GM19023 (cell line): ENCODE measurements at regions not wholly inside any gene's neighbourhood (a gene's known extent, or its start where the extent isn't known, plus 50 kb on each side); places are given as distances from the start of the nearest gene placed in this dataset.
A peak's percentile ranks its signal among the peaks of the same experiment; 100 is the strongest.

Experiments
- ATAC-seq: cut with Tn5 transposase; IDR thresholded peaks from one replicate; pipeline ENCODE4 v1.9.1; 2021; ENCODE audit warnings: mild to moderate bottlenecking, moderate library complexity; ENCODE audit not compliant: unreplicated experiment

DNA sequence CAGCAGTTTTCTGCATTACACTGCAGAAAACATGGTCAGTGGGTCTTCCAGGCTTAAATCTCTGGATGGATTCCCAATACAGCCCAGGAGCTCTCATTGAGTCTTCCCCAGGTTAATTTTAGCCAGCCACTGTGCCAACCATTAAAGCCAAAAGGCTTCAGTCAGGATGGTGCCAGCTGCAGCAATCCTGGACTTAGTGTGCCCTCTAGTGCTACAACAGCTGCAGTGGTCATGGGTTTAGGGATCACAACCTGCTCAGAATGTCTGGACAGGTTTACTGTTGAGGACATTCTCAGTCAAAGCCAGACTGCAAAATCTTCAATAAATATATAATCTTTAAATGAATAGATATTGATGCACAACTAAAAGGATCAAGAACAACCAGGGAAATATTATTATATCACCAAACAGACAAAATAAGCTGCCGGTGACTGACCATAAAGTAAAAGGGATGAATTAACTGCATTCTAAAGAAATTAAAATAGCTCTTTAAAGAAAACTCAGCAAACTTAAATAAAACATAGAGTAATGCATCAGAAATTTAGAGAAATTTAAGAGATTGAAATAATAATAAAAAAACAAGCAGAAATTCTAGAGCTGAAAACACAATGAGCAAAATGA lies 639.9 kb downstream of the SPOCK3 start:
- ATAC-seq: no peak

DNA sequence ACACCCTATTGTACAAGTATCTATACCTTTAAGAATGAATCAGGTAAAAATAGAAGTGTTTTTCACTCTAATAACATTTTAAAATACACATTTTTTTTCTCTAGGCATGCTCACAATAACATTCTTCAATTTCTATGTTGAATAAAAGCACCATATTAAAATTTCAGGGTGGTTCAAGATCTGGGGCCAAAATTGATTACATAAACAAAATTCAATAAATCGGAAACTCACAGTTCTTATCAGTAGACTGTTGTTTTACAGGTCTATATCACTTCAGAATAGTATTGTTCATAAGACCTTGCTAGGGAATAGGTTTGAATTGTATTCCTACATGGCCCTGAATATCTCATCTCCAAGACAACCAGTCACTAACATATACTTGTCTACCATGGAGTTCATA lies 634.0 kb downstream of the SPOCK3 start:
- no peak for ATAC-seq

DNA sequence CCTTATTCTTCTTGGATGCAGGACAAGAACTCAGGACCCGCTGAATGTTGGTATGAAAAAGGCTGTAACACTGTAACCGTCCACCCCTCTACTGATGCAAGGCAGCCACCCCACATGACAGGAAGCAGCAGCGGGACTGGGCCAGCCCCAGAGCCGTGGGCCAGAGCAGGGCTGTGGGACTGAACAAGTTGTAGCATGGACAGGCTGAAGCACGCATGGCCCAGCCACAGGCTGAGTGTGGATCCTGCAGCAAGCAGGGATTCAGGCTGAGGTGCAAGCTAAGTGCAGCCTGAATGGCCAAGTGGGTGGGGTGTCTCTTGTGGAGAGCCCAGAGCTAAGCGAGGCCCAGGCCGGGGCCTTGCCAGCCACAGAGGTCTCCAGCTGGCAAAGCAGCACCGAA lies 632.2 kb downstream of the SPOCK3 start:
- ATAC-seq: no peak

DNA sequence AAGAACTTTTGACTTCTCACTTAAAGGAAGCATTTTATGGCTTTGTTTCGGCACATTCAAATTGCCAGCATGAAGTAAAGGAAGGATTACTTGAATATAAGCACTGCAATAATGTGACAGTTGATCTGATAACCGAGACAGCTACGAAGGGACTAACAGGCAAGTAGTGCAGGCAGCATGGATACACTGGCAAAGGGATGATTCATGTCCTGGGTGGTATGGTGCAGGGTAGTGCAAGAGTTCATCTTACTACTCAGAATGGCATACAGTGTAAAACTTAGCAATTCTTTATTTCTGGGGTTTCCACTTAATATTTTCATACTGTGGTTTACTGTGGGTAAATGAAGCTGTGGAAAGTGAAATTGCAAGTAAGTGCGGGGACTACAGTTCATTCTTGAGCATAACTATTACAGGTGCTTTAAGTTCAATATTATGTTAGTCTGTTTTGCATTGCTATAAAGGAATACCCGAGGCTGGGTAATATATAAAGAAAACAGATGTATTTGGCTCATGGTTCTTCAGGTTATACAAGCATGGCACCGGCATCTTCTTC lies 611.8 kb downstream of the SPOCK3 start:
- no peak for ATAC-seq

DNA sequence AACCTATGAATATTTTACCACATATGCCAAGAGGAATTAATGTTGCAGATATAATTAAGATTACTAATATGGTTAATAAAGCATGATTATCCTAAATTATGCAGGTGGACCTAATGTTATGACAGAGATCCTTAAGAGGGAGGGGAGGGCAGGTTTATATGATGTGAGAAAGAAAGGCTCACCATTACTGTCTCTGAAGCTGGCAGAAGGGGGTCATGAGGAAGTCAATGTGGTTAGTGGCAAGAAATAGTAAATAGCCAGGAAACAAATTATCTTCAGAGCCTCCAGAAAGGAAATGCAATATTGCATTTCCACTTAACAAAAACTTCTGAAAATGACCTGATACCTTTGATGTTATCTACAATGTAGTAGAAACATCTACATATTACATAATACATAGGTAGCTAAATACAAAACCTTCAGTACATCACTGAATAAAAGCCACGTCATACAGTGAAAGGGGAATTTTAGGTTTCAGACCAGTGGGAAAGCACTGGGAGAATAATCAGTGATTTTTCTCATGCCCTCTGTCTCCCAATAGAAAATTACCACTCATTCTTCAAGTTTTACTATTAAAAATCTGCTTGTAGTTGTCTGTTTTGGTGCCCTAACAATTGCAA lies 609.2 kb downstream of the SPOCK3 start:
- ATAC-seq: no peak

GRCh38 chr4:166628454-166628853 lies 605.8 kb downstream of the SPOCK3 start:
- ATAC-seq: no peak

GRCh38 chr4:166635367-166635766 lies 598.9 kb downstream of the SPOCK3 start:
- no peak for ATAC-seq

DNA sequence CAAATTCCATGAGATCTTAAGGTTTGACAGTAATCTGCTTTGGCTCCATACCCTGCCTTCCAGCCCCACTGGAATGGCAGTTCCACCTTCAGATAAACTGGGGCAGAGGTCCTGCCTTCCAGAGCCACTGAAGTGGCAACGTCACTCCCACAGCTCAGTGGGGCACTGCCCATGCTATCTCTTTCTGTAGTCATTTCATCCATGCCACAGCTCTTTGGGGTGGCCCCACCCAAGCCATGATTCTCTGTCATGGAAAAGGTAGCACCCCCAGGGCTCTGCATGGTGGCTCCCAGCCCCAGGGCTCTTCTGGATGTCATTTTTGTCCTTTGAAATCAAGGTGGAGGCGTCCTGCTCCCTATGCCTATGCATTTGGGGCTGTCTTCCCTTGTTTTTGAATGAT lies 596.5 kb downstream of the SPOCK3 start:
- ATAC-seq: no peak

- ATAC-seq: no peak
Measured at GRCh38 chr4:166655231-166655630, 579.1 kb downstream of the SPOCK3 start.

GRCh38 chr4:166655705-166656104 lies 578.6 kb downstream of the SPOCK3 start:
- no peak for ATAC-seq

DNA sequence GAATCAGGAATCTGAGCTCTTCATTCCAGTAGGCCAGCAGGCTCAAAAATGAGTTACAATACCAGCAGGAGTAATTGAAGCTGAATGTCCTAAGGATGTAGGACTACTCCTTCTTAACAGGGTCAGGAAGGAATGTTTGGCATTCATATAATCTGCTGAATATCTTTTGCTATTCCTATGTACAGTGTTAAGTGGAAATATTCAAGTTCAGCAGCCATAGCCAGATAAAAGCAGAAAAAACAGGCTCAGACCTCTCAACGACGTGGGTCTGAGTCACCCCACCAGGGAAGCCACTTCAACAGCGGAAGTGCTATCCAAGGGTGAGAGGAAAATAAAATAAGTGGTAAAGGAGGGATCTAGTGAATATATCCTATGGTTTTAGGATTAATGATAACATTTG lies 577.0 kb downstream of the SPOCK3 start:
- ATAC-seq: no peak

DNA sequence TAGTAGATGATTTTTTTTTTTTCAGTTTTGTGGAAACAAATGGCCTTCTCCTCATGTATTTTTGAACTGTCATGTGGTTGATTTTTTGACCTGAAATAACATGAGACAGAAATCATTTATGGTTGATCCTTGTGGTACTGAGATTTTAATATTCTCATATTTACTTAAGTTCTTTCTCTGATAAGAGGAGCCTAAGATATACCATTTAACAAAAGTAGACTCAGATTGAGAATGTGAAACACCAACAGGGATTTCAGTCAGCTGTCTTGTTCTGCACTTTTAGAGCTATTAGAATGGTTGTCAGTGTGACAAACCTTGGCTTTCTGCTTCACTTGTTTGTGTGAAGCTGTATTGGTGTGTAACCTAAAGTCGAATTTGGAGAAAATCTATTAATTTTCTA lies 575.7 kb downstream of the SPOCK3 start:
- peak; percentile 18 for ATAC-seq

- peak; percentile 92 for ATAC-seq
Measured at GRCh38 chr4:166662266-166662843, 571.9 kb downstream of the SPOCK3 start.

GRCh38 chr4:166670341-166670740 lies 564.0 kb downstream of the SPOCK3 start:
- ATAC-seq: no peak

- ATAC-seq: no peak
Measured at GRCh38 chr4:166673911-166674310, 560.4 kb downstream of the SPOCK3 start.

DNA sequence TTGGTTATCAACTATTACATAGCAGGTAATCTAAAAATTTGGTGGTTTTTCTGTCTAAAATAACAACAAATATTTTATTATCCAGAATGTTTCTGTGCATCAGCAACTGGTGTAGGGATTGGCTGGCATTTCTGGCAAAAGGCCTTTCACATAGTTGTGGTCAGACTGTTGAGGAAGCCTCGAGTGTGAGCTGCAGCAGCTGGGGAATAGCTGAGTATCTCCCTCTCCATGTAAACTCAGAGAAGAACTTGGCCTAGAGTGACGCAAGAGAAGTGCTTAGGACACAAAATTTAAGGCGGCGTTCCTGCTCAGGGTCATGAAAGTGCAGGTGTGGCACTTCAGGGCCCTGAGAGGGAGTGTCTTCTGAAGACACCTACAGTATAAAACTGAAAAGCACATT lies 558.9 kb downstream of the SPOCK3 start:
- ATAC-seq: no peak

GRCh38 chr4:166680796-166681195 lies 553.5 kb downstream of the SPOCK3 start:
- no peak for ATAC-seq

GRCh38 chr4:166682200-166682599 lies 552.1 kb downstream of the SPOCK3 start:
- ATAC-seq: no peak
